Testis (tissue), 2 donors: ENCODE measurements at regions not wholly inside any gene's neighbourhood (a gene's known extent, or its start where the extent isn't known, plus 50 kb on each side); places are given as distances from the start of the nearest gene placed in this dataset.
"Not testable (repeated sequence)": the region's sequence is repeated elsewhere in the genome, so short reads cannot be mapped to it uniquely, and the experiment has no call there.

ENCODE experiments used
- POLR2A ChIP-seq: fragments of 450-650 bp; IDR thresholded peaks from one replicate; pipeline ENCODE4 v1.6.1; 2017; ENCODE audit warnings: antibody characterized with exemption, mild to moderate bottlenecking, moderate library complexity
- TF ChIP-seq, protein P1 (sequence below), 3 experiments: fragments of 450-650 bp in 2 of 3; fragments of 200-600 bp in 1 of 3; sonication (generic) in 1 of 3; IDR thresholded peaks; one replicate each; pipeline ENCODE4 v1.5.1; 2016 to 2019; ENCODE audit warnings: antibody characterized with exemption in 3 of 3, mild to moderate bottlenecking in 2 of 3, moderate library complexity in 1 of 3

DNA sequence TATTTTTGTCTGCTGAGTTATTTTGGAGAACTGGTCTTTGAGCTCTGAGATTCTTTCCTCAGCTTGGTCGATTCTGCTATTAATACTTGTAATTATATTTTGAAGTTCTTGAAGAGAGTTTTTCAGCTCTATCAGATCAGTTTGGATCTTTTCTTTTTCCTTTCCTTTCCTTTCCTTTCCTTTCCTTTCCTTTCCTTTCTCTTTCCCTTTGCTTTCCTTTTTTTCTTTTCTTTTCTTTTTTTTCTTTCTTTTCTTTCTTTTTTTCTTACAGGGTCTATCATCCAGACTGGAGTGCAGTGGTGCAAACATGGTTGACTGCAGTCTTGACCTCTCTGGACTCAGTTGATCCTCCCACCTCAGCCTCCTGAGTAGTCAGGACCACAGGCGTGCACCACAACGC is 63.2 kb upstream of the GPR50 start:
- not testable (repeated sequence) for TF ChIP-seq POLR2A
- TF ChIP-seq, protein P1, sequence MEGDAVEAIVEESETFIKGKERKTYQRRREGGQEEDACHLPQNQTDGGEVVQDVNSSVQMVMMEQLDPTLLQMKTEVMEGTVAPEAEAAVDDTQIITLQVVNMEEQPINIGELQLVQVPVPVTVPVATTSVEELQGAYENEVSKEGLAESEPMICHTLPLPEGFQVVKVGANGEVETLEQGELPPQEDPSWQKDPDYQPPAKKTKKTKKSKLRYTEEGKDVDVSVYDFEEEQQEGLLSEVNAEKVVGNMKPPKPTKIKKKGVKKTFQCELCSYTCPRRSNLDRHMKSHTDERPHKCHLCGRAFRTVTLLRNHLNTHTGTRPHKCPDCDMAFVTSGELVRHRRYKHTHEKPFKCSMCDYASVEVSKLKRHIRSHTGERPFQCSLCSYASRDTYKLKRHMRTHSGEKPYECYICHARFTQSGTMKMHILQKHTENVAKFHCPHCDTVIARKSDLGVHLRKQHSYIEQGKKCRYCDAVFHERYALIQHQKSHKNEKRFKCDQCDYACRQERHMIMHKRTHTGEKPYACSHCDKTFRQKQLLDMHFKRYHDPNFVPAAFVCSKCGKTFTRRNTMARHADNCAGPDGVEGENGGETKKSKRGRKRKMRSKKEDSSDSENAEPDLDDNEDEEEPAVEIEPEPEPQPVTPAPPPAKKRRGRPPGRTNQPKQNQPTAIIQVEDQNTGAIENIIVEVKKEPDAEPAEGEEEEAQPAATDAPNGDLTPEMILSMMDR (IDR thresholded peaks at IDR 0.05) = not testable (repeated sequence)
